Lung (tissue), 11 donors: ENCODE measurements at regions not wholly inside any gene's neighbourhood (a gene's known extent, or its start where the extent isn't known, plus 50 kb on each side); places are given as distances from the start of the nearest gene placed in this dataset.
"Not testable (repeated sequence)": the region's sequence is repeated elsewhere in the genome, so short reads cannot be mapped to it uniquely, and the experiment has no call there.

Experiments used
- ATAC-seq: fragments of 200-7000 bp; cut with Tn5 transposase; one replicate; pipeline ENCODE4 v1.9.1; 2020; ENCODE audit warnings: moderate number of reproducible peaks; ENCODE audit not compliant: insufficient read depth, low FRiP score
- DNase-seq, 3 donors: peaks; one replicate each; pipeline ENCODE4 v3.0.0-alpha.2; 2013 to 2017
- H3K27ac ChIP-seq, 2 donors: one replicate each; pipeline ENCODE4 v1.5.1; 2013; ENCODE audit warnings: mild to moderate bottlenecking in 2 of 2, moderate library complexity in 2 of 2, control low read depth in 1 of 2, inconsistent platforms in 1 of 2, low read depth in 1 of 2, low read length in 1 of 2
- H3K27me3 ChIP-seq, 3 donors: one replicate each; pipeline ENCODE4 v1.5.1; 2013; ENCODE audit warnings: low read length in 2 of 3; ENCODE audit not compliant: control insufficient read depth in 3 of 3, insufficient read depth in 3 of 3
- H3K36me3 ChIP-seq, 4 donors: one replicate each; pipeline ENCODE4 v1.5.1; 2013; ENCODE audit warnings: low read length in 4 of 4, mild to moderate bottlenecking in 1 of 4, moderate library complexity in 1 of 4; ENCODE audit not compliant: control insufficient read depth in 4 of 4, insufficient read depth in 4 of 4
- H3K4me1 ChIP-seq, 5 donors: one replicate each; pipeline ENCODE4 v1.5.1; 2013; ENCODE audit warnings: low read length in 5 of 5, mild to moderate bottlenecking in 2 of 5, moderate library complexity in 1 of 5; ENCODE audit not compliant: control insufficient read depth in 5 of 5, insufficient read depth in 5 of 5
- H3K4me3 ChIP-seq: one replicate; pipeline ENCODE4 v1.5.1; 2013; ENCODE audit warnings: mild to moderate bottlenecking, control low read depth, moderate library complexity
- H3K9ac ChIP-seq, 2 donors: one replicate each; pipeline ENCODE4 v1.5.1; 2013; ENCODE audit warnings: low read length in 2 of 2, control low read depth in 1 of 2; ENCODE audit not compliant: insufficient read depth in 1 of 2
- H3K9me3 ChIP-seq, 4 donors: one replicate each; pipeline ENCODE4 v1.5.1; 2013; ENCODE audit warnings: low read length in 3 of 4, mild to moderate bottlenecking in 1 of 4, moderate library complexity in 1 of 4; ENCODE audit not compliant: control insufficient read depth in 4 of 4, insufficient read depth in 3 of 4
- CTCF ChIP-seq: IDR thresholded peaks from 2 replicates; pipeline ENCODE4 v1.5.1; 2012; ENCODE audit warnings: mild to moderate bottlenecking; ENCODE audit errors: control extremely low read depth, extremely low read depth
- WGBS, 2 donors: extraction: QIAGEN DNeasy Blood & Tissue Kit; methylation state at CpG; one replicate each; pipeline ENCODE4 v1.1.7; 2013; 5-methylcytosine and 5-hydroxymethylcytosine counted together
- donor health status: control.
- donor health status: control.
- donor health status: Bipolar disorder and iron deficiency.
- donor health status: healthy.
- donor health status: DM: yes; HTN: yes; CAD: no.

GRCh38 chrX:44747317-44747716 is 96.5 kb upstream of the DUSP21 start:
- WGBS, 2 donors = 57 to 58% methylated on average over 2 of the region's 2 CpGs
- TF ChIP-seq CTCF = no peak

GRCh38 chrX:44744799-44745198 is 99.0 kb upstream of the DUSP21 start:
- 57 to 68% methylated on average over 3 of the region's 3 CpGs for WGBS, 2 donors
- Histone ChIP-seq H3K4me3 (no peak overlapping the region), H3K27ac (no peak overlapping the region), H3K36me3 (no peaks in the 10 kb centered on the region), H3K27me3 (peaks cover 0 to 10% (median 0%) of the 10 kb centered on the region in 3 donors), H3K9me3 (no peaks in the 10 kb centered on the region), H3K9ac (no peak overlapping the region), H3K4me1 (no peaks in the 10 kb centered on the region)
- peak; percentile 51 to 73 (median 66) for DNase-seq
- no peak for ATAC-seq
- no peak for TF ChIP-seq CTCF

More at GRCh38 chrX:44747317-44747716, 96.5 kb upstream of the DUSP21 start:
- Histone ChIP-seq H3K9ac (no peak overlapping the region), H3K36me3 (no peaks in the 10 kb centered on the region), H3K4me1 (no peaks in the 10 kb centered on the region), H3K9me3 (no peaks in the 10 kb centered on the region), H3K27me3 (peaks cover 0 to 20% (median 0%) of the 10 kb centered on the region in 3 donors), H3K4me3 (no peak overlapping the region), H3K27ac (no peak overlapping the region)
- DNase-seq = peak in 1 of 3 donors; percentile 12
- ATAC-seq = no peak

GRCh38 chrX:44742480-44743155 is 101.2 kb upstream of the DUSP21 start:
- no peaks in the 10 kb centered on the region for H3K9me3 ChIP-seq
- no peaks in the 10 kb centered on the region for H3K4me1 ChIP-seq
- no peak overlapping the region for H3K9ac ChIP-seq
- peaks cover 0 to 14% (median 0%) of the 10 kb centered on the region in 3 donors for H3K27me3 ChIP-seq
- DNase-seq (peak in 1 of 3 donors; percentile 12), ATAC-seq (no peak)
- 76 to 82% methylated on average over 6 of the region's 6 CpGs for WGBS, 2 donors
- H3K27ac ChIP-seq = no peak overlapping the region
- TF ChIP-seq CTCF = no peak
- H3K4me3 ChIP-seq = no peak overlapping the region
- no peaks in the 10 kb centered on the region for H3K36me3 ChIP-seq

GRCh38 chrX:44741859-44742258 is 102.0 kb upstream of the DUSP21 start:
- not testable (repeated sequence) for H3K4me1 ChIP-seq, DNase-seq, H3K4me3 ChIP-seq, H3K9me3 ChIP-seq, H3K9ac ChIP-seq, ATAC-seq, H3K27ac ChIP-seq, H3K36me3 ChIP-seq
- 86 to 93% methylated on average over 7 of the region's 7 CpGs for WGBS, 2 donors
- peaks cover 0 to 10% (median 0%) of the 10 kb centered on the region in 3 donors for H3K27me3 ChIP-seq

GRCh38 chrX:44741458-44741857 is 102.4 kb upstream of the DUSP21 start:
- not testable (repeated sequence) for H3K9ac ChIP-seq, H3K4me3 ChIP-seq

More at GRCh38 chrX:44741458-44741857, 102.4 kb upstream of the DUSP21 start:
- H3K9me3 ChIP-seq, ATAC-seq, H3K36me3 ChIP-seq, DNase-seq, H3K27ac ChIP-seq, H3K4me1 ChIP-seq: not testable (repeated sequence)
- H3K27me3 ChIP-seq = peaks cover 0 to 10% (median 0%) of the 10 kb centered on the region in 3 donors
- 93 to 94% methylated on average over 6 of the region's 6 CpGs for WGBS, 2 donors
